NCI-H345 treated with DMSO at 0.1 percent for 48 hours (cell line): ENCODE measurements at regions not wholly inside any gene's neighbourhood (a gene's known extent, or its start where the extent isn't known, plus 50 kb on each side); places are given as distances from the start of the nearest gene placed in this dataset.

Source experiments
- DNase-seq: peaks from one replicate; lab custom pipeline; 2025; ENCODE audit not compliant: unreplicated experiment; lab: John Stamatoyannopoulos, UW

- DNase-seq, result no peak
These were observed 249.5 kb upstream of the SLC10A2 start for GRCh38 chr13:103315711-103316110.

- DNase-seq, result no peak
These were observed 246.2 kb upstream of the SLC10A2 start for GRCh38 chr13:103312467-103312866.

- DNase-seq, result no peak
These were observed 242.4 kb upstream of the SLC10A2 start for GRCh38 chr13:103308667-103309066.

GRCh38 chr13:103306163-103306562, 239.9 kb upstream of the SLC10A2 start:
- no peak for DNase-seq

GRCh38 chr13:103303078-103303651, 236.9 kb upstream of the SLC10A2 start:
- DNase-seq, result no peak

GRCh38 chr13:103302676-103303075, 236.5 kb upstream of the SLC10A2 start:
- no peak for DNase-seq

- no peak for DNase-seq
These were observed 232.9 kb upstream of the SLC10A2 start for GRCh38 chr13:103299079-103299478.

- DNase-seq, result no peak
These were observed 230.9 kb upstream of the SLC10A2 start for GRCh38 chr13:103297083-103297482.

GRCh38 chr13:103291798-103292572, 225.8 kb upstream of the SLC10A2 start:
- DNase-seq, result no peak

GRCh38 chr13:103291226-103291625, 225.0 kb upstream of the SLC10A2 start:
- DNase-seq, result no peak

GRCh38 chr13:103289681-103290080, 223.5 kb upstream of the SLC10A2 start:
- DNase-seq, result no peak

- no peak for DNase-seq
These were observed 221.9 kb upstream of the SLC10A2 start for GRCh38 chr13:103288114-103288513.

- DNase-seq, result no peak
These were observed 221.4 kb upstream of the SLC10A2 start for GRCh38 chr13:103287659-103288058.

GRCh38 chr13:103284466-103284865, 218.2 kb upstream of the SLC10A2 start:
- DNase-seq, result no peak

- no peak for DNase-seq
These were observed 217.2 kb upstream of the SLC10A2 start for GRCh38 chr13:103283451-103283820.

GRCh38 chr13:103282571-103283450, 216.6 kb upstream of the SLC10A2 start:
- no peak for DNase-seq

GRCh38 chr13:103277959-103278694, 211.9 kb upstream of the SLC10A2 start:
- no peak for DNase-seq

GRCh38 chr13:103276775-103277498, 210.7 kb upstream of the SLC10A2 start:
- no peak for DNase-seq

- no peak for DNase-seq
These were observed 209.5 kb upstream of the SLC10A2 start for GRCh38 chr13:103275722-103276121.

GRCh38 chr13:103275081-103275480, 208.9 kb upstream of the SLC10A2 start:
- no peak for DNase-seq
